Anterior cingulate cortex (tissue), 58 donors: ENCODE measurements at regions not wholly inside any gene's neighbourhood (a gene's known extent, or its start where the extent isn't known, plus 50 kb on each side); places are given as distances from the start of the nearest gene placed in this dataset.
"Not testable (repeated sequence)": the region's sequence is repeated elsewhere in the genome, so short reads cannot be mapped to it uniquely, and the experiment has no call there.

ENCODE experiments used
- DNase-seq, 58 donors: peaks; one replicate each; lab custom pipeline; 2025; lab: John Stamatoyannopoulos, UW

DNA sequence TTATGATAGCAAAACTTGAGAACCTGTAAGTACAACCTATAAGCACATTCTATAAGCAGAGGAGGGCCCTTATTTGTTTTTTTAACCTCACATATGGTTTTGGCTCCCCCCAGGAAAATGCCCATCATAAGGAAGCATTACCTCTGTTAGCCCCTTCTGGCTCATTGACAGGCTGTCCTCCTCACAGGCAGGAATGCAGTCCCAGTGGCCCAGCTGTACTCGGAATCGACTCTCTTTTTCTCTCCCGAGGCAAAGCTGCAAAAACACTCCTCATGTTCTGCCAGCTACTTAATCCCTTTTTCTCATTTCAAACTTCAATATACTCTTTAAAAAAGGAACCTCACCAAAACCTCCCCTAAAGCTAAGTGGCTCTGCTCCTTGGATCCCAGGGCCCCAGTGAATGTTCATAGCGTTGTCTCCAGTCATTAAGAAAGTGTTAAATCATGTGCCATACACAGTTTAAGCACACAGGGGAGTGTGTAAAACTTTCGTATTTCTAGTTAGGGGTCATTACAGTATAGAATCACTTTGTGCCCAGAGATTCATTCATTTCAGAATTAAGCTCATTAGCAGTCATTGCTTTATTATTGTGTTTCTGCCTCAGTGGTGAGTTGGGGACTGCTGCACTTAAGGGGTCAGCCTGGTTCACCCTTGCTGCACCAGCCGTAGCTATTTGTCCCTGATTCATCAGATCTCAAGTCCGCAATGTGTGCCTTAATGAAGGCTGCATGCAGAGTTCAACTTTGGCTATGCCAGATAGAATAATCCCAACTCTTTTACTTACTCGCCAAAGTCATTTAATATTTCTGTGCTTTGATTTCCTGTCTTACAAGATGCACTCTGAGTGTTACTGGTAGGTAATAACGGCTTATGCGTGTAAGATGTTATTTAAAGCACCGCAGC, 57.6 kb downstream of the JRKL start:
- no peak for DNase-seq

DNA sequence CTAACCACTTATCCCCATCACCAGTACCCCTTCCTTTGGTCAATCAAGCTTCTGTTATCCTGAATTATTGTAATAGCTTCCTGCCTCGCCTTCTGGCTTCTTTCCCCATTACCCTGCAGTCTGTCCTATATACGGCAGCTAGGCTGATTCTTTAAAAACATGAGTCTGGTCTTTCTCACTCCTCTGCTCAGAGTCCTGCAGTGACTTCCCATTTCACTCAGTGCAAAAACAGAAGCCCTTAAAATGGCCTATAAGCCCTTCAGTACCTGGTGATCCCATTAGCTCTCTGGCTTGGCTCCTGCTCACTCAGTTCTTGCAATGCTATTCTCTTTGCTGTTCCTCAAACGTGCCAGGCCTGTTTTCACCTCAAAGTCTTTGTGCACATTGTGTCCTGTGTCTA, 58.4 kb downstream of the JRKL start:
- no peak for DNase-seq

- no peak for DNase-seq
These were observed 66.3 kb downstream of the JRKL start for GRCh38 chr11:96456111-96456510.

GRCh38 chr11:96459751-96460150, 69.9 kb downstream of the JRKL start:
- DNase-seq = peak in 5 of 58 donors; percentile 11 to 19 (median 19)

DNA sequence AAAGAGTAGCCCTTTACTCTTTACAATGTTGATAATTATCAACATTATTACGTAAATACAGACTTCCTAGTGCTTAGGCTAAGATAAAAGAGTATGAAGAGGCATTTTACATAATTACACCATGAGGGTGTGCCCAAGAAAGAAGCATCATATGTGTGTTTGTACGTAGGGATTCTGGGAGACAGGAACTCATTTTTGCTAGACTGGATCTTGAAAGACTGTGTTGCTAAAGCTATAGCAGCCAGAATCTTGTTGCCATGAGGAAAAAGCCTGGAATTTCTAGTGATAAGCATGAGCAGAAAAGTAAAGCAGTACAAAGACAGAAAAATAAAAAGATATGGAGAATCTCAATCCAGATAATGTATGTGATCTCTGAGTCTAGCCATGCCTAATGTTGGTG, 72.1 kb downstream of the JRKL start:
- DNase-seq = no peak

GRCh38 chr11:96464700-96465307, 75.0 kb downstream of the JRKL start:
- peak in 7 of 58 donors; percentile 1 to 77 (median 17) for DNase-seq

DNA sequence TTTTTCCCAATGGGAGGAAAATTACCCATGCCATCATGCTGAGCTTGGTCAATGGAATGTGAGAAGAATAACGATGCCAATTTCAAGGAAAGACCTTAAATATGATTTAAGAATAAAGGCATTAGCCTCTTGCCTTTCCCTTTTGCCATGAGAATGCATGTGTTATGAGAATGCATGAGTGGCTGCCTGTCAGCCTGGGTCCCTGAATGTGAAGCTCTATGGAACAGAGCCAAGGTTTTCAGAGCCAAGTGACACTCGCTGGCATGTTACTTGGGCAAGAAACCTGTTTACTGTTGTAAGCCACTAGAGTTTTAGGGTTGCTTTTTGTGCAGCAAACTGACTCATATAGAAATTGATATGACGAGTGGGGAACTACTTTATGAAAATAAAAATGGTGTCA, 75.7 kb downstream of the JRKL start:
- DNase-seq = peak in 3 of 58 donors; percentile 1 to 3 (median 1)

GRCh38 chr11:96466607-96467006, 76.8 kb downstream of the JRKL start:
- no peak for DNase-seq

DNA sequence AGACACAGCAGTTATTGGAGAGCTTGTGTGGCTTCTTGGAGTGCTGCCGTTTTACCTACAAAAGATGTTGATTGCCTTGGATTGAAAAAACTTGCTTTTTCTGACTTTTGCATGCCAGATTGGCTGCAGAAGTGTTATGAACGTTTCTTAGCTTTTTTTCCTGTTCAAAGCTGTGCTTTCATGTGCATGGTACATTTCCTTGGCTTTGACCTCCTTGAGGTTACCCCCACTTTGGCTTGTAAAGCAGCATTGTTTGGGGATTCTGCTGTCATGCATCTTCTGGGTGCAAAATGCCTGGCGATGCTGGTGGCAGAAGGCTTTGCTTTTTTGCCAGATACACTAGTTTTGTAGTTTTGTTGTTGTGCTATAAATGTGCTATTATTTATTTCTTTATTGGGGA, 80.0 kb downstream of the JRKL start:
- DNase-seq = no peak

DNA sequence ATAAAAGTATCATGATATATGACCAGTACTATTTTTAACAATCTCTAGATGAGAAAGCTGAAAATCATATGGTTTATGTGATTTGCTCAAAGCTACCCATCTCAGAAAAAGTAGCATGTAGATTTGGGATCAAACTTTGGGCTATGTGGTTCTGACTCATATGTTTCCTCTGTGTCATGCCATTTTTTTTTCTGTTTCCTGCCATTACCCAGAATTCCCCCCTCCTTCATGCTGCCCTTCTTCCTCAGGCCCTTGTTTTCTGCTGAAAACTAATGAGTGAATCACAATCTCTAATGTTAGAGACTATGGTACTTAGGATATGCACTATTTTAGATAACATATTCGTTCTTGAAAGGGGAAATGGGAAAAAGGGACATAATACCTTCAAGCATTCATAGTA, 80.7 kb downstream of the JRKL start:
- DNase-seq = no peak

- no peak for DNase-seq
These were observed 82.3 kb downstream of the JRKL start for GRCh38 chr11:96472085-96472484.

DNA sequence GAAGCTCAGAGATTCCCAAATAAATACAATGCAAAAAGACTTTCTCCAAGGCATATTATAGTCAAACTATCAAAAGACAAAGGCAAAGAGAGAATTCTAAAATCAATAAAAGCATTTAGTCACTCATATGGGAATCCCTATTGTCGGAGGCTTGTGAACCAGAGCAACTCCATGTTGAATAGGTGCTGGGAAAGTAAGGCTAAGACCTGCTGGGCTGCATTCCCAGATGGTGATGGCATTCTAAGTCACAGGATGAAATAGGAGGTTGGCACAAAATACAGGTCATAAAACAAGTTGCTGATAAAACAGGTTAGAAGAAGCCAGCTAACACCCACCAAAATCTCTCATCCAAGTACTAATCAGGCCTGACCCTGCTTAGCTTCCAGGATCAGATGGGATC, 84.5 kb downstream of the JRKL start:
- no peak for DNase-seq

DNA sequence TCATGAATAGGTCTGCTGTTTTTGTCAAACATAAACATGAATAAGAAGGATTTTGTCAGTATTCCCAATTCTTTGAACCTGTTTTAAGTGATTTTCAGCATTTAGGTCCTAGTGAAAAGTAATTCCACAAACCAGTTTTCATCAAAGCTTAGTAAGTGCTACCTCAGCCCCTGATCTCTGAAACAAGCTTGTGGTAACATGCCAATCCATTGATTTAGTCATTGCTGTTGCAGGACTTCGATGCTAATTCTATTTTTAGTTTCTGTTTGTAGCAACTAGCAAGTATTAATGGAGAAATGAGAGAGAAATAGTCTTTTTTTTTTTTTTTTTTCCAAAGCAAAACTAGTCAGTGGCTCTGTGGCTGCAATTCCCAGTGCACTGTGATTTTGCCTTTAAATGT, 91.4 kb downstream of the JRKL start:
- DNase-seq = no peak

GRCh38 chr11:96481771-96482170, 92.0 kb downstream of the JRKL start:
- no peak for DNase-seq

- no peak for DNase-seq
These were observed 92.4 kb downstream of the JRKL start for GRCh38 chr11:96482193-96482592.

DNA sequence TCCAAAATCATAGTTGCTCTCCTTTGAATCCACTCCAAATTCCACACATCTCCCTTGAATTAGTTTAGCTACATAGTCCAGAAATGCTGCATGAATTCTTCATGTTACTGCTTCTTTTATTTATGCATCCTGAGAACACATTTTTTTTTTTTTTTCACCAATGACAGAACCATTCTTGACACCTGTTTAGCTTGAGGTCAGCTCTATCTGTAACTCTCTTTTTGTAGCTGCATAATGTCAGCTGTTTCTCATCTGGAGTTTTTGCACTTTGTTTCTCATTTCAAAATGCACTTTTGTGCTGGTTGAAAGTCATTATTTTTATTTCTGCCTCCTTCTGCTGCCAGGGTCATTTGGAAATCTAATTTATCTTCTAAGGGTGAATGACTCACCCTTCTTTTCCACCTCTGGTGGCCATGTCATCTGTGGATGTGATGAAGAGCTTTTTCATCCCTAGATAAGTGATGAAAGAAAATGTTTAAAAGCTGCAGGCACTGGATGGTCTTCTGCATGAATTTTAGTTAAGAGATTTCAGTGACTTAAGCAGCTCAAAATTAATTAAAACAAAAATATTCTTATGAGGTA, 93.7 kb downstream of the JRKL start:
- DNase-seq = no peak

- DNase-seq = no peak
These were observed 94.5 kb downstream of the JRKL start for GRCh38 chr11:96484361-96484760.

- no peak for DNase-seq
These were observed 97.2 kb downstream of the JRKL start for GRCh38 chr11:96486890-96487611.

- DNase-seq = not testable (repeated sequence)
These were observed 99.1 kb downstream of the JRKL start for GRCh38 chr11:96488911-96489310.

DNA sequence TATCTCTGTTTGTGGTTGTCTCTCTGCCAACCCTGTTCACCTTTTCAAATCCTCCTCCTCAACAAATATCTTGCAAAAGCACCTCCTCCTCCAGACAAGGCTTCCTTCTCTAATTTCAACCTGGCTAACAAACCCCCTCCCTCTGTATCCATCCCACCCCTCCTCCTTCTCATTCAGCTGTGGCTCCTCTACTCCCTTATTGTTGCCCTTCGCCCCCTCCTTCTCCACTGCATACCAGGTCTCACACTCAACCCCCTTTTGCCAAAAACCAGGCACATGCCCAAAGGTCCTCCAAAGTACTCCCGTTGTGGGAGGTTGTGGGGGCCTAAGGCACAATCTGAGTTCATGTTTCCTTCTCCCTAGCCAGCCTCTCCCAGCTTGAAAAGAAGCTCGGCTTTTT, 110.6 kb downstream of the JRKL start:
- no peak for DNase-seq

DNA sequence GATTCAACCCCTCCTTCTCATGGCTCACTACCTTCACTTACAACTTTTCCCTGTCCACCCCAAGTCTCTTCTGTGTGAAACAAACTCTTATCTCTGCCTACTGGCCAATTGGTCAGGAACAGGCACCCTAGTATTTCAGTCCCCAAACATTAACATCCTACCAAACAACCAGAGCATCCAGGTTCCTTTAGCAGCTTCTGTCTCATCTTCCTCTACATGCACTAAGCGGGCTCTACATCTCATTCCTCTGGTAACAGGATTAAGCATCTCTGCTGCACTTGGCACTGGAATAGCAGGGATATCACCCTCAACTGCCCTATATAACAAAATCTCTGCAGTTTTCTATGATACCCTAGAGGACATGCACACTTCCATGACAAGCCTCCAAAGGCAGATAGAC, 116.2 kb downstream of the JRKL start:
- no peak for DNase-seq
